SH-SY5Y (cell line): ENCODE measurements at regions not wholly inside any gene's neighbourhood (a gene's known extent, or its start where the extent isn't known, plus 50 kb on each side); places are given as distances from the start of the nearest gene placed in this dataset.

Source experiments
- GATA2 ChIP-seq: IDR thresholded peaks from 2 replicates; pipeline ENCODE4 v1.6.1; 2011; ENCODE audit warnings: mild to moderate bottlenecking, low read depth, low read length
- GATA3 ChIP-seq: IDR thresholded peaks from 2 replicates; pipeline ENCODE4 v1.6.1; 2011; ENCODE audit warnings: low read depth, mild to moderate bottlenecking, low read length, moderate library complexity

GRCh38 chr7:45256309-45256708 lies 98.7 kb downstream of the RAMP3 start:
- no peak for TF ChIP-seq GATA2
- TF ChIP-seq GATA3: no peak
